Panc1 (cell line): ENCODE measurements at regions not wholly inside any gene's neighbourhood (a gene's known extent, or its start where the extent isn't known, plus 50 kb on each side); places are given as distances from the start of the nearest gene placed in this dataset.
"Not testable (repeated sequence)": the region's sequence is repeated elsewhere in the genome, so short reads cannot be mapped to it uniquely, and the experiment has no call there.

ENCODE experiments used
- ATAC-seq: fragments of 200-7000 bp; cut with Tn5 transposase; 2 replicates; pipeline ENCODE4 v1.9.1; 2020; ENCODE audit warnings: mild to moderate bottlenecking, moderate library complexity
- BruUV-seq: library from RNA; stranded (reverse); fragments of 400-500 nt; replicated peaks from 2 replicates; lab custom pipeline; 2021; lab: Mats Ljungman, UMichigan
- CTCF ChIA-PET: fragments of 300-600 bp; sonication (Branson Sonifier 250); formaldehyde crosslinking; loops from one replicate; lab custom pipeline; 2022; ENCODE audit warnings: antibody characterized with exemption; lab: Charles Lee
- POLR2A ChIA-PET: fragments of 300-600 bp; sonication (Branson Sonifier 250); formaldehyde crosslinking; loops from one replicate; lab custom pipeline; 2022; ENCODE audit warnings: antibody characterized with exemption; lab: Charles Lee
- DNase-seq: peaks from one replicate; pipeline ENCODE4 v3.0.0-alpha.2; 2010; ENCODE audit warnings: low read depth, low spot score
- H3K27ac ChIP-seq: 2 replicates; pipeline ENCODE4 v1.5.1; 2011; ENCODE audit warnings: mild to moderate bottlenecking, low read length, inconsistent platforms
- H3K27me3 ChIP-seq: fragments of 200-500 bp; sonication (Bioruptor generic); 2 replicates; pipeline ENCODE4 v1.6.0; 2014; ENCODE audit warnings: low read length, inconsistent platforms; ENCODE audit not compliant: control insufficient read depth, insufficient read depth
- H3K36me3 ChIP-seq: fragments of 200-500 bp; sonication (Bioruptor generic); 2 replicates; pipeline ENCODE4 v1.5.1; 2014; ENCODE audit warnings: inconsistent platforms, mild to moderate bottlenecking, low read length, moderate library complexity; ENCODE audit not compliant: control insufficient read depth, insufficient read depth
- H3K4me1 ChIP-seq: 2 replicates; pipeline ENCODE4 v1.5.1; 2011; ENCODE audit warnings: inconsistent platforms, mild to moderate bottlenecking, low read length, moderate library complexity; ENCODE audit not compliant: control insufficient read depth, insufficient read depth
- H3K4me3 ChIP-seq, 2 experiments: 2 replicates each; pipeline ENCODE4 v1.5.1; 2011 to 2012; ENCODE audit warnings: low read depth in 2 of 2, low read length in 2 of 2, mild to moderate bottlenecking in 2 of 2, inconsistent platforms in 1 of 2, moderate library complexity in 1 of 2
- H3K9me3 ChIP-seq: fragments of 200-500 bp; sonication (Bioruptor generic); 2 replicates; pipeline ENCODE4 v1.5.1; 2014; ENCODE audit warnings: low read depth, mild to moderate bottlenecking, inconsistent platforms, low read length, moderate library complexity; ENCODE audit not compliant: control insufficient read depth, insufficient read depth
- POLR2AphosphoS5 ChIP-seq: IDR thresholded peaks from 2 replicates; pipeline ENCODE4 v1.6.1; 2012; ENCODE audit warnings: mild to moderate bottlenecking, low read depth, low read length, moderate library complexity
- SIN3A ChIP-seq: IDR thresholded peaks from 2 replicates; pipeline ENCODE4 v1.6.1; 2012; ENCODE audit warnings: low read depth, mild to moderate bottlenecking, low read length, moderate library complexity, borderline replicate concordance; ENCODE audit not compliant: insufficient read depth
- TCF7L2 ChIP-seq: IDR thresholded peaks from 2 replicates; pipeline ENCODE4 v1.6.1; 2011; ENCODE audit warnings: mild to moderate bottlenecking, low read depth, low read length, inconsistent platforms
- in situ Hi-C: cut with HindIII; loops from 2 replicates; pipeline ENCODE4 v1.10.0; 2016; ENCODE audit warnings: low sequenced_read_pairs, low pct_unique_long_range_greater_than_20kb
- intact Hi-C: fragments of 100-400 bp; cut with micrococcal nuclease; formaldehyde crosslinking; loops from one replicate; pipeline ENCODE4 v1.10.0; 2022; ENCODE audit not compliant: unreplicated experiment
- TF ChIP-seq, protein P1 (sequence below), 2 experiments: IDR thresholded peaks; 2 replicates each; pipeline ENCODE4 v1.6.1; 2011 to 2012; ENCODE audit warnings: low read depth in 2 of 2, control low read depth in 1 of 2, low read length in 1 of 2, mild to moderate bottlenecking in 1 of 2, moderate library complexity in 1 of 2; ENCODE audit not compliant: insufficient read depth in 1 of 2
- TF ChIP-seq, protein P2 (sequence below): fragments of 450-650 bp; IDR thresholded peaks from 2 replicates; pipeline ENCODE4 v1.5.1; 2017; ENCODE audit warnings: mild to moderate bottlenecking

DNA sequence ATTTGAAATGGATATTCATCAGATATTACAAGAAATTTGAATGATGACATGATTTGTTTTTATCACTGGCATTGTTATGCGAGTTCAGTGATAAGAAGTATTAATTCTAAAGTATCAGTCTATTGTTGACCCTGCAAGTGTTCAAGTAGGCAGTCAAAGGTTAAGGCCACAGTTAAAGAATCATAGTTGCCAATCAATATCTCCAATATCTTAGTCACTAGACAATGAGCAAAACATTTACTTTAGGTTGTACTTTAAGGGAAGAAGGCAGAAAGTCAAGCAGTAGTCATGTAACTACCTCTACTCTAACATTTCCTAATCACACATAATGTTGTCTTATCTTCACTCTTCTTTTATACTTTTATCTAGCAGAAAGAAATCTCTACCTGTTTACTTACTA lies 709.8 kb downstream of the PCDH17 start:
- no peak overlapping the region for H3K4me3 ChIP-seq
- no peaks in the 10 kb centered on the region for H3K27me3 ChIP-seq
- no peaks in the 10 kb centered on the region for H3K36me3 ChIP-seq
- CTCF ChIA-PET = no interaction called here
- POLR2A ChIA-PET = no interaction called here
- H3K9me3 ChIP-seq = no peaks in the 10 kb centered on the region
- ATAC-seq = no peak
- no TSS peak for BruUV-seq
- H3K4me1 ChIP-seq = no peaks in the 10 kb centered on the region
- DNase-seq = no peak
- TF ChIP-seq POLR2AphosphoS5 (no peak), SIN3A (no peak), TCF7L2 (no peak)
- TF ChIP-seq, protein P1, sequence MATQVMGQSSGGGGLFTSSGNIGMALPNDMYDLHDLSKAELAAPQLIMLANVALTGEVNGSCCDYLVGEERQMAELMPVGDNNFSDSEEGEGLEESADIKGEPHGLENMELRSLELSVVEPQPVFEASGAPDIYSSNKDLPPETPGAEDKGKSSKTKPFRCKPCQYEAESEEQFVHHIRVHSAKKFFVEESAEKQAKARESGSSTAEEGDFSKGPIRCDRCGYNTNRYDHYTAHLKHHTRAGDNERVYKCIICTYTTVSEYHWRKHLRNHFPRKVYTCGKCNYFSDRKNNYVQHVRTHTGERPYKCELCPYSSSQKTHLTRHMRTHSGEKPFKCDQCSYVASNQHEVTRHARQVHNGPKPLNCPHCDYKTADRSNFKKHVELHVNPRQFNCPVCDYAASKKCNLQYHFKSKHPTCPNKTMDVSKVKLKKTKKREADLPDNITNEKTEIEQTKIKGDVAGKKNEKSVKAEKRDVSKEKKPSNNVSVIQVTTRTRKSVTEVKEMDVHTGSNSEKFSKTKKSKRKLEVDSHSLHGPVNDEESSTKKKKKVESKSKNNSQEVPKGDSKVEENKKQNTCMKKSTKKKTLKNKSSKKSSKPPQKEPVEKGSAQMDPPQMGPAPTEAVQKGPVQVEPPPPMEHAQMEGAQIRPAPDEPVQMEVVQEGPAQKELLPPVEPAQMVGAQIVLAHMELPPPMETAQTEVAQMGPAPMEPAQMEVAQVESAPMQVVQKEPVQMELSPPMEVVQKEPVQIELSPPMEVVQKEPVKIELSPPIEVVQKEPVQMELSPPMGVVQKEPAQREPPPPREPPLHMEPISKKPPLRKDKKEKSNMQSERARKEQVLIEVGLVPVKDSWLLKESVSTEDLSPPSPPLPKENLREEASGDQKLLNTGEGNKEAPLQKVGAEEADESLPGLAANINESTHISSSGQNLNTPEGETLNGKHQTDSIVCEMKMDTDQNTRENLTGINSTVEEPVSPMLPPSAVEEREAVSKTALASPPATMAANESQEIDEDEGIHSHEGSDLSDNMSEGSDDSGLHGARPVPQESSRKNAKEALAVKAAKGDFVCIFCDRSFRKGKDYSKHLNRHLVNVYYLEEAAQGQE (IDR thresholded peaks at IDR 0.05; ENCODE audit: insufficient read depth in 1 of 2, low read depth in 2 of 2, low read length in 1 of 2) = no peak
- TF ChIP-seq, protein P2, sequence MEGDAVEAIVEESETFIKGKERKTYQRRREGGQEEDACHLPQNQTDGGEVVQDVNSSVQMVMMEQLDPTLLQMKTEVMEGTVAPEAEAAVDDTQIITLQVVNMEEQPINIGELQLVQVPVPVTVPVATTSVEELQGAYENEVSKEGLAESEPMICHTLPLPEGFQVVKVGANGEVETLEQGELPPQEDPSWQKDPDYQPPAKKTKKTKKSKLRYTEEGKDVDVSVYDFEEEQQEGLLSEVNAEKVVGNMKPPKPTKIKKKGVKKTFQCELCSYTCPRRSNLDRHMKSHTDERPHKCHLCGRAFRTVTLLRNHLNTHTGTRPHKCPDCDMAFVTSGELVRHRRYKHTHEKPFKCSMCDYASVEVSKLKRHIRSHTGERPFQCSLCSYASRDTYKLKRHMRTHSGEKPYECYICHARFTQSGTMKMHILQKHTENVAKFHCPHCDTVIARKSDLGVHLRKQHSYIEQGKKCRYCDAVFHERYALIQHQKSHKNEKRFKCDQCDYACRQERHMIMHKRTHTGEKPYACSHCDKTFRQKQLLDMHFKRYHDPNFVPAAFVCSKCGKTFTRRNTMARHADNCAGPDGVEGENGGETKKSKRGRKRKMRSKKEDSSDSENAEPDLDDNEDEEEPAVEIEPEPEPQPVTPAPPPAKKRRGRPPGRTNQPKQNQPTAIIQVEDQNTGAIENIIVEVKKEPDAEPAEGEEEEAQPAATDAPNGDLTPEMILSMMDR = no peak
- no peak overlapping the region for H3K27ac ChIP-seq
- in situ Hi-C loops = no loop called here
- intact Hi-C loops = no loop called here

DNA sequence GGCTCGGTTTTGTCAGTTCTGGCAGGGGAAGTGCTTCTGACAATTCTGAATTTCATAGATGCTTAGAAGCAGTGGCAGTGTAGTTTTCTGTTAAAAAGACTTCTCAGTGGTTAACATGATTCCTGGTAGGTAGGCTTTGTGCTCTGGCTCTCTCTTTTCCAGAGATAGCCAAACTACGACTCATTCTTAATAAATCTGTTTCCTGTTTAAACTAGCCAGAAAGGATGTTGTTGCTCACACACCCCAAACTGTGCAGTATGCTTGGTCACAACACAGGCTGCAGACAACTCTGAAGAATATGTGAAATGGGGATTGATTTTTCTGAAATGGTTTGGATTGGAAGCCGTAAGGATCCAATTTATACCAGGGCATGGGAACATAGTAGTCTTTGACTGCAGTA lies 711.5 kb downstream of the PCDH17 start:
- H3K27me3 ChIP-seq = no peaks in the 10 kb centered on the region
- TF ChIP-seq SIN3A = no peak
- TF ChIP-seq, protein P2 = no peak
- TF ChIP-seq TCF7L2 = no peak
- TF ChIP-seq POLR2AphosphoS5 = no peak
- TF ChIP-seq, protein P1 (IDR thresholded peaks at IDR 0.05; ENCODE audit: insufficient read depth in 1 of 2, low read depth in 2 of 2, low read length in 1 of 2) = no peak
- H3K36me3 ChIP-seq = no peaks in the 10 kb centered on the region
- H3K27ac ChIP-seq = no peak overlapping the region
- intact Hi-C loops (no loop called here), in situ Hi-C loops (no loop called here)
- CTCF ChIA-PET = no interaction called here
- BruUV-seq = no TSS peak
- H3K4me3 ChIP-seq = no peak overlapping the region
- H3K4me1 ChIP-seq = no peaks in the 10 kb centered on the region
- no peaks in the 10 kb centered on the region for H3K9me3 ChIP-seq
- POLR2A ChIA-PET = no interaction called here
- no peak for DNase-seq
- no peak for ATAC-seq

DNA sequence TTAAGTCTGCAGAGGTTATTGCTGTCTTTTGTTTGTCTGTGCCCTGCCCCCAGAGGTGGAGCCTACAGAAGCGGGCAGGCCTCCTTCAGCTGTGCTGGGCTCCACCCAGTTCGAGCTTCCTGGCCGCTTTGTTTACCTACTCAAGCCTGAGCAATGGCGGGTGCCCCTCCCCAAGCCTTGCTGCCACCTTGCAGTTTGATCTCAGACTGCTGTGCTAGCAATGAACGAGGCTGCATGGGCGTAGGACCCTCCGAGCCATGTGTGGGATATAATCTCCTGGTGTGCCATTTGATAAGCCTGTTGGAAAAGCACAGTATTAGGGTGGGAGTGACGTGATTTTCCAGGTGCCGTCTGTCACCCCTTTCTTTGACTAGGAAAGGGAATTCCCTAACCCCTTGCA lies 720.6 kb downstream of the PCDH17 start:
- DNase-seq, H3K4me3 ChIP-seq, H3K27me3 ChIP-seq, intact Hi-C loops, POLR2A ChIA-PET, H3K4me1 ChIP-seq, H3K27ac ChIP-seq, BruUV-seq, ATAC-seq, CTCF ChIA-PET, H3K9me3 ChIP-seq, in situ Hi-C loops, H3K36me3 ChIP-seq: not testable (repeated sequence)
